Osteoblast (primary cell): ENCODE measurements at regions not wholly inside any gene's neighbourhood (a gene's known extent, or its start where the extent isn't known, plus 50 kb on each side); places are given as distances from the start of the nearest gene placed in this dataset.

Experiments
- DNase-seq: peaks from one replicate; pipeline ENCODE4 v3.0.0; 2011; ENCODE audit warnings: low spot score, mixed read lengths; ENCODE audit not compliant: insufficient read length; ENCODE audit errors: missing footprints
- H2AFZ ChIP-seq: 2 replicates; pipeline ENCODE4 v1.6.0; 2011; ENCODE audit warnings: mild to moderate bottlenecking, low read length
- H3K27ac ChIP-seq: 2 replicates; pipeline ENCODE4 v1.5.1; 2011; ENCODE audit warnings: mild to moderate bottlenecking, low read depth, low read length, moderate library complexity
- H3K27me3 ChIP-seq: 2 replicates; pipeline ENCODE4 v1.6.0; 2012; ENCODE audit warnings: mild to moderate bottlenecking, control low read depth, inconsistent platforms, low read length, moderate library complexity; ENCODE audit not compliant: insufficient read depth
- H3K36me3 ChIP-seq: 2 replicates; pipeline ENCODE4 v1.5.1; 2011; ENCODE audit warnings: mild to moderate bottlenecking, low read length, control low read depth, moderate library complexity; ENCODE audit not compliant: insufficient read depth
- H3K4me1 ChIP-seq: 2 replicates; pipeline ENCODE4 v1.5.1; 2011; ENCODE audit warnings: mild to moderate bottlenecking, low read length, control low read depth, moderate library complexity; ENCODE audit not compliant: insufficient read depth
- H3K4me2 ChIP-seq: 2 replicates; pipeline ENCODE4 v1.6.0; 2011; ENCODE audit warnings: mild to moderate bottlenecking, low read length; ENCODE audit not compliant: insufficient read depth
- H3K4me3 ChIP-seq: fragments of 200-600 bp; sonication (generic); 3 replicates; pipeline ENCODE4 v1.5.1; 2012; ENCODE audit warnings: mild to moderate bottlenecking, low read length, inconsistent platforms; ENCODE audit not compliant: insufficient read depth
- H3K79me2 ChIP-seq: 2 replicates; pipeline ENCODE4 v1.6.0; 2012; ENCODE audit warnings: mild to moderate bottlenecking, low read length, control low read depth, inconsistent platforms; ENCODE audit not compliant: insufficient read depth
- H3K9me3 ChIP-seq: 2 replicates; pipeline ENCODE4 v1.5.1; 2011; ENCODE audit warnings: low read depth, low read length, control low read depth
- H4K20me1 ChIP-seq: 2 replicates; pipeline ENCODE4 v1.6.0; 2012; ENCODE audit warnings: mild to moderate bottlenecking, low read length, control low read depth; ENCODE audit not compliant: insufficient read depth
- TF ChIP-seq, protein P1 (sequence below): IDR thresholded peaks from 2 replicates; pipeline ENCODE4 v1.5.1; 2011; ENCODE audit warnings: mild to moderate bottlenecking, low read depth, low read length, moderate library complexity; ENCODE audit errors: extremely low read depth

DNA sequence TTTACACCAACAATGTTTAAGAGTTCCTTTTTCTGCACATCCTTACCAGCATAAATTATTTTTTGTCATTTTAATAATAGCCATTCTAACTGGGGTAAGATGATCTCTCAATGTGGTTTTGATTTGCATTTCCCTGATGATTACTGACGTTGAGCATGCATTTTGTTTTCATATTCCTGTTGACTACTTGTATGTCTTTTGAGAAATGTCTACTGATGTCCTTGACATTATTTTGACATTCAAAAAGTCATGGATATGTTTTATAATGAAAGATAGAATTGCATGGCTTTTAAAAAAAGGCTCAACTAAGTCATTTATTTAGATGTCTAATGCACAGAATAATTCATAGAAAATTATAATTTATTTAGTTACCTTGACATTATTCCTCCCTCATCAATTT is 381.6 kb upstream of the C9orf72 start:
- Histone ChIP-seq H2AFZ (no peak overlapping the region), H3K36me3 (no peaks in the 10 kb centered on the region), H3K4me2 (no peak overlapping the region), H3K9me3 (peaks cover 6% of the 10 kb centered on the region), H3K79me2 (no peaks in the 10 kb centered on the region), H3K4me3 (no peak overlapping the region), H3K27me3 (no peaks in the 10 kb centered on the region), H3K27ac (no peak overlapping the region), H3K4me1 (no peaks in the 10 kb centered on the region), H4K20me1 (no peaks in the 10 kb centered on the region)
- no peak for DNase-seq
- TF ChIP-seq, protein P1, sequence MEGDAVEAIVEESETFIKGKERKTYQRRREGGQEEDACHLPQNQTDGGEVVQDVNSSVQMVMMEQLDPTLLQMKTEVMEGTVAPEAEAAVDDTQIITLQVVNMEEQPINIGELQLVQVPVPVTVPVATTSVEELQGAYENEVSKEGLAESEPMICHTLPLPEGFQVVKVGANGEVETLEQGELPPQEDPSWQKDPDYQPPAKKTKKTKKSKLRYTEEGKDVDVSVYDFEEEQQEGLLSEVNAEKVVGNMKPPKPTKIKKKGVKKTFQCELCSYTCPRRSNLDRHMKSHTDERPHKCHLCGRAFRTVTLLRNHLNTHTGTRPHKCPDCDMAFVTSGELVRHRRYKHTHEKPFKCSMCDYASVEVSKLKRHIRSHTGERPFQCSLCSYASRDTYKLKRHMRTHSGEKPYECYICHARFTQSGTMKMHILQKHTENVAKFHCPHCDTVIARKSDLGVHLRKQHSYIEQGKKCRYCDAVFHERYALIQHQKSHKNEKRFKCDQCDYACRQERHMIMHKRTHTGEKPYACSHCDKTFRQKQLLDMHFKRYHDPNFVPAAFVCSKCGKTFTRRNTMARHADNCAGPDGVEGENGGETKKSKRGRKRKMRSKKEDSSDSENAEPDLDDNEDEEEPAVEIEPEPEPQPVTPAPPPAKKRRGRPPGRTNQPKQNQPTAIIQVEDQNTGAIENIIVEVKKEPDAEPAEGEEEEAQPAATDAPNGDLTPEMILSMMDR: no peak

DNA sequence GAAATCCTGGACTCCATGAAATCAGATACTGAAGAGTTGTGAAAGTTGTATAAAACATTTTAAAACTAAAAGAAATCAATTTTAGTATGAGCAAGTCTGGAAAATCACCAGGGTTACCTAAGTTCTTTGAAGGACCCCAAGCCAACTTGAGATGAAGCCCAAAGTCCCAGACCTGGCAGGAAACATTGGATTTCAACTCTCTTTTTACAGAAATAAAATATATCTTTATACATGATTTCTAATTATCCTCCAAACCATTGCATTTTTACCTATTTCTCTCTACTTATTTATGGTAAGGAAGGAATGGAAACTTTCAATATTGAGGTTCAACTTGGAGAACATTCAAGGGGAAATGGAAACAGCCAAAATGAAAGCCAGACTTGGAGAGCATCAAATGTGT is 390.6 kb upstream of the C9orf72 start:
- Histone ChIP-seq H3K4me2 (no peak overlapping the region), H3K4me1 (no peaks in the 10 kb centered on the region), H3K27ac (no peak overlapping the region), H3K36me3 (no peaks in the 10 kb centered on the region), H3K4me3 (no peak overlapping the region), H3K9me3 (peaks cover 2% of the 10 kb centered on the region), H3K79me2 (no peaks in the 10 kb centered on the region), H4K20me1 (no peaks in the 10 kb centered on the region), H3K27me3 (no peaks in the 10 kb centered on the region), H2AFZ (no peak overlapping the region)
- DNase-seq: no peak
- TF ChIP-seq, protein P1: no peak

DNA sequence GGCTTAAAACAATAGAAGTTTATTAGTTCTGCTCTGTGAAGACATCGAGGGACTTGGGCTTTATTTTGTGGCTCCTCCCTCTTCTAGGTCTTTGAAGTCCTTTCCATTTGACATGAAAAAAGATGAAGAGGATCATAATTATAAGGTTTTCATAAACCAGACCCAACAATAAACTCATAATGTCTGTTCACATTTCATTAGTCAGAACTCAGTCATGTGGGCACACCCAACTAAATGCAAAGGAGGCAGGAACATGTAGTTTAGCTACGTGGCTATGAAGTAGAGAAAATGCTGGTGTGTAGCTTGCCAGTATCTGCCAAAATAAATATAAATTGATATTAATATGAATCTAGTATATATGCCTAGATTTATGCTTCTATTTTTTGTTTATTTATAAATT is 393.9 kb upstream of the C9orf72 start:
- H3K9me3 ChIP-seq: peaks cover 4% of the 10 kb centered on the region

DNA sequence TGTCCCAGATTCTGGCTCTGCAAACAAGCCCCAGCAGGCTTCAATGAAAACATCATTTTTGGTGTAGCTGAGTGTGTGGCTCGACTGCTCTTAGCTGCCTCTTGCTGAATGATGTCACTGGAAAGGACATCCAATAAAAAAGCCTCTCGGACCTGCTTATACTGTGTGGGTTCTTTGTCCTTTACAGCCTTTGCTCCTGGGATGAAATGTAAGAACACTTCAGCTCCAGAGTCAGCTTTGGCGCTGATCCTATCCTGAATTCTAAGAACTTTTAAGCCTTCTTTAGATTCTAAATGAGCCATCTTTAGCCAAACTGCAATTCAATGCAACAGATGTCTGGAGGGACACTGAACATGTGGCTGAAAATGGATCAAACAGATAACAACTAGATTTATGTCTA is 404.6 kb upstream of the C9orf72 start:
- no peak overlapping the region for H3K4me3 ChIP-seq
- TF ChIP-seq, protein P1: no peak
- H2AFZ ChIP-seq: no peak overlapping the region
- H3K36me3 ChIP-seq: no peaks in the 10 kb centered on the region
- H3K4me2 ChIP-seq: no peak overlapping the region
- H3K79me2 ChIP-seq: no peaks in the 10 kb centered on the region
- H3K27ac ChIP-seq: no peak overlapping the region
- DNase-seq: no peak
- H3K27me3 ChIP-seq: no peaks in the 10 kb centered on the region
- no peaks in the 10 kb centered on the region for H4K20me1 ChIP-seq
- H3K9me3 ChIP-seq: peaks cover 2% of the 10 kb centered on the region
- H3K4me1 ChIP-seq: no peaks in the 10 kb centered on the region

More for the DNA sequence above, 393.9 kb upstream of the C9orf72 start:
- Histone ChIP-seq H3K27ac (no peak overlapping the region), H4K20me1 (no peaks in the 10 kb centered on the region), H3K4me1 (no peaks in the 10 kb centered on the region), H3K36me3 (no peaks in the 10 kb centered on the region), H3K27me3 (no peaks in the 10 kb centered on the region), H3K4me3 (no peak overlapping the region), H2AFZ (no peak overlapping the region), H3K4me2 (no peak overlapping the region), H3K79me2 (no peaks in the 10 kb centered on the region)
- TF ChIP-seq, protein P1: no peak
- DNase-seq: no peak
